Hepatocyte (in vitro differentiated cells): ENCODE measurements at regions not wholly inside any gene's neighbourhood (a gene's known extent, or its start where the extent isn't known, plus 50 kb on each side); places are given as distances from the start of the nearest gene placed in this dataset.

Experiments used
- DNase-seq: peaks from one replicate; pipeline ENCODE4 v3.0.0-alpha.2; 2016; ENCODE audit warnings: low spot score
- H2AFZ ChIP-seq: fragments of 200-600 bp; sonication (generic); 2 replicates; pipeline ENCODE4 v1.6.0; 2016; ENCODE audit warnings: antibody characterized with exemption, mild to moderate bottlenecking
- H3K27ac ChIP-seq: fragments of 200-600 bp; sonication (generic); 2 replicates; pipeline ENCODE4 v1.5.1; 2016; ENCODE audit warnings: mild to moderate bottlenecking
- H3K27me3 ChIP-seq: fragments of 200-600 bp; sonication (generic); 2 replicates; pipeline ENCODE4 v1.6.1; 2016
- H3K36me3 ChIP-seq: fragments of 200-600 bp; sonication (generic); replicated peaks from 2 replicates; pipeline ENCODE4 v1.5.1; 2016; ENCODE audit warnings: low read depth; ENCODE audit not compliant: insufficient read depth
- H3K4me1 ChIP-seq: fragments of 200-600 bp; sonication (generic); 2 replicates; pipeline ENCODE4 v1.5.1; 2016; ENCODE audit warnings: mild to moderate bottlenecking, moderate library complexity; ENCODE audit not compliant: insufficient read depth
- H3K4me2 ChIP-seq: fragments of 200-600 bp; sonication (generic); 2 replicates; pipeline ENCODE4 v1.6.0; 2016
- H3K4me3 ChIP-seq: fragments of 200-600 bp; sonication (generic); 2 replicates; pipeline ENCODE4 v1.5.1; 2016; ENCODE audit warnings: mild to moderate bottlenecking
- H3K79me2 ChIP-seq: fragments of 200-600 bp; sonication (generic); 2 replicates; pipeline ENCODE4 v1.6.0; 2017; ENCODE audit warnings: mild to moderate bottlenecking
- H3K9me2 ChIP-seq: fragments of 200-600 bp; sonication (generic); replicated peaks from 2 replicates; pipeline ENCODE4 v1.6.0; 2017; ENCODE audit warnings: mild to moderate bottlenecking; ENCODE audit not compliant: insufficient read depth
- H3K9me3 ChIP-seq: fragments of 200-600 bp; sonication (generic); 2 replicates; pipeline ENCODE4 v1.5.1; 2016; ENCODE audit warnings: low read depth, mild to moderate bottlenecking
- H4K20me1 ChIP-seq: fragments of 200-600 bp; sonication (generic); 2 replicates; pipeline ENCODE4 v1.6.0; 2016; ENCODE audit warnings: mild to moderate bottlenecking; ENCODE audit not compliant: insufficient read depth, poor library complexity, severe bottlenecking
- EZH2 ChIP-seq: fragments of 200-600 bp; sonication (generic); IDR thresholded peaks from 2 replicates; pipeline ENCODE4 v1.6.1; 2016; ENCODE audit warnings: antibody characterized with exemption, mild to moderate bottlenecking, borderline replicate concordance
- EZH2phosphoT487 ChIP-seq: fragments of 200-600 bp; sonication (generic); IDR thresholded peaks from one replicate; pipeline ENCODE4 v1.6.1; 2018; ENCODE audit warnings: antibody characterized with exemption, mild to moderate bottlenecking, low read depth, moderate library complexity; ENCODE audit not compliant: unreplicated experiment, severe bottlenecking
- WGBS: methylation state at CpG from one replicate; pipeline ENCODE4 v1.1.6; 2016; ENCODE audit warnings: low lambda C conversion rate; ENCODE audit errors: missing lambda C conversion rate; 5-methylcytosine and 5-hydroxymethylcytosine counted together
- TF ChIP-seq, protein P1 (sequence below): fragments of 200-600 bp; sonication (generic); IDR thresholded peaks from 2 replicates; pipeline ENCODE4 v1.5.1; 2016; ENCODE audit warnings: antibody characterized with exemption, mild to moderate bottlenecking; ENCODE audit not compliant: poor library complexity

DNA sequence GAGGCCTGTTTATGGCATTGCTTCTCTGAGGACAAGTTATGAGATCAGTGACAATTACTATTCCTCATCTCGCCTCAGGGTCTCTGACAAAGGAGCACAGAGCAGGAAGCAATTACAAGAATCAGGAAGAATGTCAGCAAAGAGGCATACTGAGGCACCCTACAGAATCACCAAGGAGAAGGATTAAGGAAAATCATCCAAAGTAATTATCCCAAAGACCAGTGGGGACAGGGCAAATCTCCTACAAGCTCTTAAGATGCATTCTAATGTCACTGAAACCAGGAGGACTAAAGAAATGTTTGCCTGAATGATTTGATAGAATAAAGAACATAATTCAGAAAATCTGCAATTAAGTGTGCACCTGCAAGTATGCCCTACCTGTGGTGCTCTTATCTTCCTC lies 206.2 kb downstream of the RCHY1 start:
- H3K27me3 ChIP-seq = no peaks in the 10 kb centered on the region
- no peaks in the 10 kb centered on the region for H3K79me2 ChIP-seq
- H2AFZ ChIP-seq = no peak overlapping the region
- no peaks in the 10 kb centered on the region for H3K4me1 ChIP-seq
- no peak overlapping the region for H3K4me2 ChIP-seq
- H3K9me3 ChIP-seq = no peaks in the 10 kb centered on the region
- WGBS = 79% methylated on average over 1 of the region's 1 CpG
- no peak for DNase-seq
- TF ChIP-seq, protein P1, sequence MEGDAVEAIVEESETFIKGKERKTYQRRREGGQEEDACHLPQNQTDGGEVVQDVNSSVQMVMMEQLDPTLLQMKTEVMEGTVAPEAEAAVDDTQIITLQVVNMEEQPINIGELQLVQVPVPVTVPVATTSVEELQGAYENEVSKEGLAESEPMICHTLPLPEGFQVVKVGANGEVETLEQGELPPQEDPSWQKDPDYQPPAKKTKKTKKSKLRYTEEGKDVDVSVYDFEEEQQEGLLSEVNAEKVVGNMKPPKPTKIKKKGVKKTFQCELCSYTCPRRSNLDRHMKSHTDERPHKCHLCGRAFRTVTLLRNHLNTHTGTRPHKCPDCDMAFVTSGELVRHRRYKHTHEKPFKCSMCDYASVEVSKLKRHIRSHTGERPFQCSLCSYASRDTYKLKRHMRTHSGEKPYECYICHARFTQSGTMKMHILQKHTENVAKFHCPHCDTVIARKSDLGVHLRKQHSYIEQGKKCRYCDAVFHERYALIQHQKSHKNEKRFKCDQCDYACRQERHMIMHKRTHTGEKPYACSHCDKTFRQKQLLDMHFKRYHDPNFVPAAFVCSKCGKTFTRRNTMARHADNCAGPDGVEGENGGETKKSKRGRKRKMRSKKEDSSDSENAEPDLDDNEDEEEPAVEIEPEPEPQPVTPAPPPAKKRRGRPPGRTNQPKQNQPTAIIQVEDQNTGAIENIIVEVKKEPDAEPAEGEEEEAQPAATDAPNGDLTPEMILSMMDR = no peak
- H3K9me2 ChIP-seq = no peaks in the 10 kb centered on the region
- no peak overlapping the region for H3K27ac ChIP-seq
- H3K4me3 ChIP-seq = no peak overlapping the region
- H4K20me1 ChIP-seq = no peaks in the 10 kb centered on the region
- no peaks in the 10 kb centered on the region for H3K36me3 ChIP-seq

- TF ChIP-seq, protein P1 = no peak
- no peak for TF ChIP-seq EZH2
- no peak for TF ChIP-seq EZH2phosphoT487
- Histone ChIP-seq H3K4me3 (no peak overlapping the region), H3K79me2 (no peaks in the 10 kb centered on the region), H3K9me2 (no peaks in the 10 kb centered on the region), H4K20me1 (no peaks in the 10 kb centered on the region), H3K9me3 (no peaks in the 10 kb centered on the region), H3K4me2 (no peak overlapping the region), H2AFZ (no peak overlapping the region), H3K27ac (no peak overlapping the region), H3K27me3 (no peaks in the 10 kb centered on the region), H3K36me3 (no peaks in the 10 kb centered on the region), H3K4me1 (no peaks in the 10 kb centered on the region)
- DNase-seq = no peak
- 61% methylated on average over 3 of the region's 3 CpGs for WGBS
These were observed 207.7 kb downstream of the RCHY1 start for GRCh38 chr4:75306506-75306905.

- Histone ChIP-seq H3K79me2 (no peaks in the 10 kb centered on the region), H3K36me3 (no peaks in the 10 kb centered on the region), H3K4me3 (no peak overlapping the region), H3K9me3 (no peaks in the 10 kb centered on the region), H4K20me1 (no peaks in the 10 kb centered on the region), H3K27me3 (no peaks in the 10 kb centered on the region), H2AFZ (no peak overlapping the region), H3K4me2 (no peak overlapping the region), H3K27ac (no peak overlapping the region), H3K4me1 (no peaks in the 10 kb centered on the region), H3K9me2 (no peaks in the 10 kb centered on the region)
- WGBS = 92% methylated on average over 2 of the region's 2 CpGs
- DNase-seq = no peak
- TF ChIP-seq, protein P1 = no peak
- TF ChIP-seq EZH2phosphoT487 (no peak), EZH2 (no peak)
These were observed 211.6 kb downstream of the RCHY1 start for GRCh38 chr4:75302648-75303047.
